AG09319 (cell line): ENCODE measurements at regions not wholly inside any gene's neighbourhood (a gene's known extent, or its start where the extent isn't known, plus 50 kb on each side); places are given as distances from the start of the nearest gene placed in this dataset.

ENCODE experiments used
- DNase-seq: peaks from one replicate; pipeline ENCODE4 v3.0.0-alpha.2; 2010; ENCODE audit warnings: low read depth; ENCODE audit errors: extremely low read depth
- TF ChIP-seq, protein P1 (sequence below): IDR thresholded peaks from 2 replicates; pipeline ENCODE4 v1.5.1; 2011; ENCODE audit warnings: low read depth, mild to moderate bottlenecking, inconsistent platforms, low read length, moderate library complexity

DNA sequence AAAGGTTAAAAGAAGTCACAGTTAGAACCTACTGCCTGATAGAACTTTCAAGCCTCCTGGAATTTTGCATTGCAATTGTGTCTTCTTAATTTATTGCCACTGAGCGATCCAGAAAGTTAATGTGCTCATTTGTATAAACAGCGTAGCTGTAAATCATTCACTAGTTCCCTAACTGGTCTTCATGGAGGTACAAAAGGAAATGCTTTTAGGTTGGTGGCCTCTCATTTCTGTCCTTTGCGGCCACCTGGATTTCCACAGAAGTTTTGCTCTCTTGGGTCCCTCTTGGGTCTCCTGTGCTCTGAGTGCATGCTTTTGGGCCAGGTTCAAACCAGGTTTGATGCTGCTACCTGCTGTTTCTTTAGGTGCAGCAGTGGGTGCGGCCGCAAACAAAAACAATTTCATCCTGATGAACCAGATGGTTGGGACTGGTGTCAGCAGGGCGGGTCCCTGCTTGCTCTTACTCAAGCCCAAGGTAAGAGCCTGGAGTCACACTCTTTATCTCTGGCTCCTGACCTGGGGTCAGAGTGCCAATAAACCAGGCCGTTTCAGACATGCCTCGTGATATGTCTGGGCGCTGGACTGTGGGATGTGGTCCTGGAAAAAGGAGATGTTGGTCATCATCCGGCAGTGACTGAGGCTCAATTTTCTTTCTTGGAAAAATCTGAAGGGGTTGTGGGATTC is 270.1 kb downstream of the PTTG2 start:
- TF ChIP-seq, protein P1, sequence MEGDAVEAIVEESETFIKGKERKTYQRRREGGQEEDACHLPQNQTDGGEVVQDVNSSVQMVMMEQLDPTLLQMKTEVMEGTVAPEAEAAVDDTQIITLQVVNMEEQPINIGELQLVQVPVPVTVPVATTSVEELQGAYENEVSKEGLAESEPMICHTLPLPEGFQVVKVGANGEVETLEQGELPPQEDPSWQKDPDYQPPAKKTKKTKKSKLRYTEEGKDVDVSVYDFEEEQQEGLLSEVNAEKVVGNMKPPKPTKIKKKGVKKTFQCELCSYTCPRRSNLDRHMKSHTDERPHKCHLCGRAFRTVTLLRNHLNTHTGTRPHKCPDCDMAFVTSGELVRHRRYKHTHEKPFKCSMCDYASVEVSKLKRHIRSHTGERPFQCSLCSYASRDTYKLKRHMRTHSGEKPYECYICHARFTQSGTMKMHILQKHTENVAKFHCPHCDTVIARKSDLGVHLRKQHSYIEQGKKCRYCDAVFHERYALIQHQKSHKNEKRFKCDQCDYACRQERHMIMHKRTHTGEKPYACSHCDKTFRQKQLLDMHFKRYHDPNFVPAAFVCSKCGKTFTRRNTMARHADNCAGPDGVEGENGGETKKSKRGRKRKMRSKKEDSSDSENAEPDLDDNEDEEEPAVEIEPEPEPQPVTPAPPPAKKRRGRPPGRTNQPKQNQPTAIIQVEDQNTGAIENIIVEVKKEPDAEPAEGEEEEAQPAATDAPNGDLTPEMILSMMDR, result no peak
- DNase-seq, result no peak

DNA sequence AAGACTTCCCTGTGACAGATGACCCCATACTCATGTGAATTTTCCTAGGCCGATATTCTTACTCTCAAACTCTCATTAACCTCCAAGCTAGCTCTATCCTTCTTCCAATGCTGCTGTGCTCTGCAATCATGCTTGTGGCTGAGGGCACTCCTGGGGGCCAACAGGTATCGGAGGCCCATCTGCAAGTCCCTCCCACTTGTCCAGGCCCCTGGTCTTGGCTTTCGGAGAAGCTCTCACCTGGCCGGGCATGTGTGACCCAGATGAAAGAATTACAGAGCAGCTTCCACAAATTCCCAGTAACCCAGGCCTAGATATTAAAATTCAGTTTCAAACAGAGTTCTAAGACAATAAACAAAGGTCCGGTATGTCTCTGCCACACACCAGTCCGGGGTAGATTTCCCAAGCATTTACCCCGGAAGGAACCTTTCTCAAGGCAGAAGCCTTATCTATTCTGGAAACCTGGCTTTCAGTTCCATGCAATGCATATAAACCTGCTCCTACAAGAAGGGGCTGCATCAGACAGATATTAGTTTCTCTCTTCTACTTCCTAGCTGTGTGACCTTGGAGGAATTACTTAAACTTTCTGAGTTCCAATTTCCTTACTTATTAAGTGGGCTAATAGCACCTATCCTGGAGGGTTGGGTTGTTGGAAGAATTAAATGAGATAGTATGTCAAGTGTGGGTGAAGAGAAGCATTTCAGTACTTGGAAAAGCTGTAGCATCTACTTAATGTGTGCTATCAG is 270.8 kb downstream of the PTTG2 start:
- TF ChIP-seq, protein P1, result no peak
- DNase-seq, result no peak

DNA sequence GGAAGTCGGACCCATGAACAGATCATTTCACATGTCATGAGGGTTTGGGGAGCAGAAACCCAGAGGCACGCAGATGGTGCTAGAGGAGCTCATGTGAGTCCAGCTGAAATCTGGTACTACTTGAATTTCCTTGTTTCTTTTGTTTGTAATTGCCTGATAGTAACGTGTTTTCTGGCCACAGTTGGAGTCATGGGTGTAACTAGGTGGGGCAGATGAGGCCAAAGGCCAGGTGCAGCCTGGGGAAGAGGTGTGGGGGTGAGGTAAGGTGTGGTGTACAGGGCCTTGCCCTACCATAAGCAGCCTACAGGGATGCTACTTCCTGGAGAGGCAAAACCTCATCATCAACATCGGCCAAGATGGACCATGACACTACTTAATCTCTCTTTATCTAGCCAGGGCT is 271.4 kb downstream of the PTTG2 start:
- TF ChIP-seq, protein P1, result no peak
- no peak for DNase-seq

DNA sequence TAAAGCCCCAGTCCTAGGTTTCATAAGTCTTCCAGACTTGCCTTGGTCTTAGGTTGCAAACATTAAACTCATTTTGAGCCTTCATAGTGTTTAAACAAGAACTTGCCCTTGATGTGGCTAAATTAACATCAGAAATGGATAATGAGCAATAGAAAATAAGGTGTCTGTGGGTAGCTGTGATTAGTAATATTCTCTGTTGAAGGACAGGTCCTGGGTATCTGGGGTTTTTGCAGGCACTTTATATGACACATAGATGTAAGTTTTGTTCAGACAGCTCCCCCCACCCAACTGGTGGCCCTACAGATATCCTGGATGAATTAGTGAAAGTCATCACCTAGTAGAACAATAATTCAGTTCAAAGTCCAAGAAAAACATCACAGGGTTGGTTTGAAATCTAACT is 272.5 kb downstream of the PTTG2 start:
- TF ChIP-seq, protein P1, result no peak
- DNase-seq, result no peak

DNA sequence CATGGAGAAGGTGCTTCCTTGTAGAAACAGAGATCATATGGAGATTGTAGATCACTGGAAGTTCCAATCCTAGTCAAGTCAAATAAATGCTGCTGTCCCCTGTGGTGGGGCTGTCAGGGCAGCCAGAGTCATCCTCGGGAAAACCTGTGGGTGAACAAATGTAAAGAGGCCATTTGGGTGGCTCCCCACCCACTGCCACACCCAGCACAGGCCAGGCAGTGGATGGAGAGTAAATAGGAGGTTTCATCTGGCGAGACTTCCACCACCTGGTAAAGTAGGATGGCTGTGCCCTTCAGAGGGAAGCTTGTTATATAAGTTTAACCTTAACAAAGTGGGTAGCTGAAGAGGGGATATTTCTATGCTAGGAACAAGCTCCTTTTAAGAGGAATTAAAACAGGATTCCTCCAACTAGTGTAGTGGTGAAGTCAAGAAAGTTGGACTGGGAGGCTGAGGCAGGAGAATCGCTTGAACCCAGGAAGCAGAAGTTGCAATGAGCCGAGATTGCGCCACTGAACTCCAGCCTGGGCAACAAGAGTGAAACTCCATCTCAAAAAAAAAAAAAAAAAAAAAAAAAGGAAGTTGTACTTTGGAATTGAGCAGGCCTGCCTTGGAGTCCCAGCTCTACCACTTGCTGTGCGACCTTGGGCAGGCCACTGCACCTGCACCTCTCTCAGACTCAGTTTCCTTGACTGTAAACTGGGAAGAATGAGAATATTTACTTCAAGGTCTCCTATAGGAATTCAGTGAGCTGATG is 273.7 kb downstream of the PTTG2 start:
- DNase-seq, result no peak
- TF ChIP-seq, protein P1, result no peak

DNA sequence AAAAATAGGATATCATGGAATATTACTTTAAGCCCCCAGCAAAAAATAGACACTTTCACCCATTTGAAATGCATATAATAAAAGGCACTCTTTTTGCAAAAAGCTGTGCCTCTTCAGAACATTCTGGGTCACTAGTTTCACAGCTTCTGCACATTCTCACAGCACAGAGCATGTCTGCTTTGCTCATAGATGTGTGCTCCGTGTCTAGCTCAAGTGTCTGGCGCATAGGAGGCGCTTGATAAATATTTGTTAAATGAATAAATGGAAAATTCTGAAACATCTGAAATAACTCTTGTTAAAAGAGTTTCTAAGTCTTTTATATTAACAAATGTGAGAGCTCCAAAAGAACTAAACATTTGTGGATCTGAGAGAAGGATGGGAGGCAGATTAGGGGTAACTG is 275.2 kb downstream of the PTTG2 start:
- TF ChIP-seq, protein P1, result no peak

DNA sequence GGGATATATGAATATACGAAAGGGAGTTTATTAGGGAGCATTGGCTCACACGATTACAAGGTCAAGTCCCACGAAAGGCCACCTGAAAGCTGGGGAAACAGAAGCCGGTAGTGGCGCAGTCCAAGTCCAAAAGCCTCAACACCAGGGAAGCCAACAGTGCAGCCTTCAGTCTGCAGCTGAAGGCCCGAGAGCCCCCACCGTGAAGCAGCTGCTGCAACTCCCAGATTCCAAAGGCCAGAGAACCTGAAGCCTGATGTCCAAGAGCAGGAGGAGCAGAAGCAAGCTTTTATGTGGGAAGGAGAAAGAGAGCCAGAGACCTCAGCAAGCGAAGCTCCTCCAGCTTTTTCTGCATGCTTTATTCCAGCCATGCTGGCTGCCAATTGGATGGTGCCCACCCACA is 275.8 kb downstream of the PTTG2 start:
- no peak for DNase-seq
- TF ChIP-seq, protein P1, result no peak

More for the DNA sequence above, 275.2 kb downstream of the PTTG2 start:
- DNase-seq, result no peak
